HEK293T (cell line): ENCODE measurements at regions not wholly inside any gene's neighbourhood (a gene's known extent, or its start where the extent isn't known, plus 50 kb on each side); places are given as distances from the start of the nearest gene placed in this dataset.

Source experiments
- BHLHE40 ChIP-seq: fragments of 450-650 bp; IDR thresholded peaks from 2 replicates; pipeline ENCODE4 v1.6.1; 2016; ENCODE audit warnings: mild to moderate bottlenecking, moderate library complexity, borderline replicate concordance
- FOXA1 ChIP-seq: fragments of 450-650 bp; IDR thresholded peaks from 2 replicates; pipeline ENCODE4 v1.6.1; 2016; ENCODE audit warnings: mild to moderate bottlenecking
- ZNF384 ChIP-seq: fragments of 450-650 bp; IDR thresholded peaks from 2 replicates; pipeline ENCODE4 v1.6.1; 2016
- TF ChIP-seq, protein P1 (sequence below): fragments of 450-650 bp; IDR thresholded peaks from 2 replicates; pipeline ENCODE4 v1.6.1; 2016

DNA sequence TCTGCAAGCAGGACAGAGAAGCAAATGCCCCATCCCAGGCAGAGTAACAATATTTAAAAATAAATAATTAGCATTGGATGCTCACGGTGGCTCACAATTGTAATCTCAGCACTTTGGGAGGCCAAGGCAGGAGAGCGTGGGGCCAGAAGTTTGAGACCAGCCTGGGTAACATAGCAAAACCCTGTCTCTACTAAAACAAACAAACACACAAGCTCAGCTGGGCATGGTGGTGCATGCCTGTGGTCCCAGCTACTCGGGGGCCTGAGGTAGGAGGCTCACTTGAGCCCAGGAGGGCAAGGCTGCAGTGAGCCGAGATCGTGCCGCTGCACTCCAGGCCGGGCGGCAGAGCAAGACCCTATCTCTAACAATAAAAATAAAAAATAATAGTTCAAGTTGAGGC is 74.7 kb upstream of the NCOR2 start:
- TF ChIP-seq, protein P1, sequence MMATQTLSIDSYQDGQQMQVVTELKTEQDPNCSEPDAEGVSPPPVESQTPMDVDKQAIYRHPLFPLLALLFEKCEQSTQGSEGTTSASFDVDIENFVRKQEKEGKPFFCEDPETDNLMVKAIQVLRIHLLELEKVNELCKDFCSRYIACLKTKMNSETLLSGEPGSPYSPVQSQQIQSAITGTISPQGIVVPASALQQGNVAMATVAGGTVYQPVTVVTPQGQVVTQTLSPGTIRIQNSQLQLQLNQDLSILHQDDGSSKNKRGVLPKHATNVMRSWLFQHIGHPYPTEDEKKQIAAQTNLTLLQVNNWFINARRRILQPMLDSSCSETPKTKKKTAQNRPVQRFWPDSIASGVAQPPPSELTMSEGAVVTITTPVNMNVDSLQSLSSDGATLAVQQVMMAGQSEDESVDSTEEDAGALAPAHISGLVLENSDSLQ, result no peak
- TF ChIP-seq FOXA1 (no peak), ZNF384 (no peak), BHLHE40 (no peak)
